GM19240 (cell line): ENCODE measurements at regions not wholly inside any gene's neighbourhood (a gene's known extent, or its start where the extent isn't known, plus 50 kb on each side); places are given as distances from the start of the nearest gene placed in this dataset.

ENCODE experiments used
- DNase-seq: peaks from one replicate; pipeline ENCODE4 v3.0.0; 2011; ENCODE audit warnings: low spot score; ENCODE audit not compliant: insufficient read length

GRCh38 chr12:124726596-124727263 lies 136.9 kb downstream of the SCARB1 start:
- no peak for DNase-seq

DNA sequence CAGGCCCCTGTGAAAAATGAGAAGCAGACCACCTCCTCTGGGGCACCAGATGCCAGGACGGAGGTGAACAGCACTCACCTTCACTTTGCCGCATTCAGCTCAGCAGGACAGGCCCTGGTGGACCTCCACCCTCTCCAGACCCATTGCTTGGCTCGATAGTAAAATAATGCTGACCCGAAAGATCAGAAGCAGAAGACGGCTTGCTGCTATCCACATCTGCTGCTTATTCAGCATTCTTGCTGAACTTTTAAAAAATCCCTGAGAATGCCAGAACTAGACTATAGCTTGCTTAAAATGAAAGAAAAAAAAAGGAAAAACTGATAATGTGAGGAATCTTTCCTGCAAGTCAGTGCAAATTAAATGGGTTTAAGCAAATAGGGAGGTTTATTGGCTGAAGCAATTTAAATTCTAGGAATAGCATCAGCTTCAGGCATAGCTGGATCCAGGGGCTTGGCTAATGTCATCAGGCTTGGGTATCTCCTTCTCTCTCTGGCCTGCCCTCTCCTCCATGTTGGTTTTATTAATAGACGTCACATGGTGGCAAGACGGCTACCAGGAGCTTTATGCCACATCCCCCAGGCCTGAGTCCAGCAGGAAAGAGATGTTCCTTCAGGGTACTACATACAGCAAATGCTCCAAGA lies 137.9 kb downstream of the SCARB1 start:
- DNase-seq, result no peak

DNA sequence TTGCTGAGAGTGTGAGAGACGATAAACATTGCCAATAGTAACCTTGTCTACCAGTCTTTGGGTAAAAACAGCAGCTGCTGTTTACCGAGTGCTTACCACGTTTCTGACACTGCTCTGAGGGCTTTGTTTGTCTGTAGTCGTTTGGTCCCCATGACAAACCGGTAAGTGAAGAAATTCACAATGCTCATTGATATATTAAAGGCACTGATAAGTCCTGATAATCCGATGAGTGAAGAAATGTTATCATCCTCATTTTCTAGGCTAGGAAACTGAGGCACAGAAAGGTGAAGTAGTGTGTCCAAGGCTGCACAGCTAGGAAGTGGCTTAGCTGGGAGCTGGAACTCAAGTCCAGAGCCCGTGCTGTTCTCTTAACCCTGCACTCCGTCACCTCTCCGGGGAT lies 138.6 kb downstream of the SCARB1 start:
- DNase-seq, result no peak

- DNase-seq, result no peak
Observed at GRCh38 chr12:124722878-124723277, 140.8 kb downstream of the SCARB1 start.

- DNase-seq, result no peak
Observed at GRCh38 chr12:124721501-124722162, 142.0 kb downstream of the SCARB1 start.

DNA sequence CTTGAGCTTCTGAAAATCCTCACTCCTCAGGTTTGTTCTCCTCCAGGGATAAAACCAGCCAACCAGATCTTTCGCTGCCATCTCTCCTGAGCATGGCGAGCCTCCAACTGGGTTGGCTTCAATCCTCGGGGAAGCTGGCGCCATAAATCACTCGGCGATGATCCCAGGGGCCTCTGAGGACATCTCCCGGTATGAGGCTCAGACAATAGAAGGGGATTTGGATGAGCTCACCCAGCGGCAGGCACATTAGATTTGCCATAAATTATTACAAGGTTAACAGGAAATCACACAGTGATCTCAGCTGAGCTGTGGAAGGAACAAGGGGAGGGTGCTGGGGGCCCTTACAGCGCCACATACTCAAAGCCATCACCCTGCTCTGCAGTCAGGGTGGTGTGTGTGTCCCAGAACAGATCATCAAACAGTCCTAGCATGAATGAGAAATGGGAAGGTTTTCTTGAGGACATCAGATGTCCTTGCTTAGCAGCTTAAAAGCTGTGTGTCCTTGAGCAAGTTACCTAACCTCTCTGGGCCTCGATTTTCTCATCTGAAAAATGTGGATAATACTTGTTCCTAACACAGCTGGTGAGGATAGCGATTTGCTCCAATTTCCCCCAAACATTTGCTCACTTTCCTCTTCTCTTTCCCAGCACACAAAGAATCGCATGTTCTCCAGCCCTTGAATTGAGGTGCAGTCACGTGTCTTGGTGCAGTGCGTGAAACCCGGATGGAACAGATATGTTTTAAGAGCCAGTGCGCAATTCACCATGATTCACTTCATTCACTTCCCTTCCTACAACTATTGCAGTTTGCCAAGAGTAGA lies 142.8 kb downstream of the SCARB1 start:
- DNase-seq, result no peak

GRCh38 chr12:124720004-124720680 lies 143.5 kb downstream of the SCARB1 start:
- no peak for DNase-seq

- DNase-seq, result no peak
Observed at GRCh38 chr12:124719231-124719630, 144.4 kb downstream of the SCARB1 start.

- DNase-seq, result no peak
Observed at GRCh38 chr12:124718458-124718857, 145.2 kb downstream of the SCARB1 start.

DNA sequence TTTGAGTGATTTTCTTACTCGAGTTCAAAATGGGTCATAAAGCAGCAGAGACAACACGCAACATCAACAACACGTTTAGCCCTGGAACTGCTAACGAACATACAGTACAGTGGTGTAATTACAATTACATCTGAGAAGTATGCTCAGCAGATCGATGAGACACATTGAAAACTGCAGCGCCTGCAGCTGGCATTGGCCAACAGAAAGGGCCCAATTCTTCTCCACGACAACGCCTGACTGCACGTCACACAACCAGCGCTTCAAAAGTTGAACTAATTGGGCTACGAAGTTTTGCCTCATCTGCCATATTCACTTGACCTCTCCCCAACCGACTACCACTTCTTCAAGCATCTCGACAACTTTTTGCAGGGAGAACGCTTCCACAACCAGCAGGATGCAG lies 145.6 kb downstream of the SCARB1 start:
- no peak for DNase-seq

GRCh38 chr12:124717318-124717717 lies 146.3 kb downstream of the SCARB1 start:
- no peak for DNase-seq

GRCh38 chr12:124716208-124717130 lies 147.2 kb downstream of the SCARB1 start:
- no peak for DNase-seq

- DNase-seq, result no peak
Observed at GRCh38 chr12:124715121-124715990, 147.9 kb upstream of the NCOR2 start.

GRCh38 chr12:124713436-124714082 lies 146.1 kb upstream of the NCOR2 start:
- DNase-seq, result peak; percentile 17

GRCh38 chr12:124713041-124713435 lies 145.6 kb upstream of the NCOR2 start:
- no peak for DNase-seq

DNA sequence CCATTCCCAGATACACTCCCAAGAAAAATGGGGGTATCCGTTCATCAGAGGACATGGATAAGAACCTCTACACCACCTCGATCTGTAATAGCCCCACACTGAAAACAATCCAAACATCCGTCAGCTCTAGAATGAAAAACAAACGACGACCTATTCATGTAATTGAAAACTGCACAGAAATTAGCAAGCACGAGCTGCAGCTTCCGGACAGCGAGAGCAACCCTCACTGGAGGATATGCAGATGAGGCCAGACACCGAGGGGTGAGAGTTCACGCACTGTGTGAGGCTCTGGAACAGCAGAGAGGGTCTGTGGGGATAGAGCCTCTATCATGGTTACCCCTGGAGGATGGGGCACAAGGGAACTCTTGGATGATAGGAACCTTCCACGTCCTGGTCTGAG lies 143.9 kb upstream of the NCOR2 start:
- no peak for DNase-seq

GRCh38 chr12:124709722-124710687 lies 142.6 kb upstream of the NCOR2 start:
- DNase-seq, result no peak

- no peak for DNase-seq
Observed at GRCh38 chr12:124707316-124707715, 139.9 kb upstream of the NCOR2 start.
